SK-N-SH (cell line): ENCODE measurements at regions not wholly inside any gene's neighbourhood (a gene's known extent, or its start where the extent isn't known, plus 50 kb on each side); places are given as distances from the start of the nearest gene placed in this dataset.
A peak's percentile ranks its signal among the peaks of the same experiment; 100 is the strongest.

Source experiments
- CTCF ChIA-PET: fragments of 300-600, 350-600 bp; formaldehyde crosslinking; extraction: SDS; loops from one replicate; lab custom pipeline; 2021; lab: Yijun Ruan, JAX
- POLR2A ChIA-PET: fragments of 350-600 bp; sonication (Branson Sonifier 250); formaldehyde crosslinking; extraction: SDS; loops from one replicate; lab custom pipeline; 2020; ENCODE audit warnings: antibody characterized with exemption, inconsistent platforms; lab: Yijun Ruan, JAX
- DNase-seq: peaks from one replicate; pipeline ENCODE4 v3.0.0; 2012
- H2AFZ ChIP-seq: fragments of 200-600 bp; sonication (generic); 2 replicates; pipeline ENCODE4 v1.8.1; 2016; ENCODE audit warnings: antibody characterized with exemption, mild to moderate bottlenecking, low read depth
- H3F3A ChIP-seq: fragments of 200-600 bp; sonication (generic); replicated peaks from 2 replicates; pipeline ENCODE3; 2016; ENCODE audit warnings: antibody characterized with exemption, mild to moderate bottlenecking; ENCODE audit not compliant: insufficient read depth
- H3K27ac ChIP-seq, 2 experiments: fragments of 200-500 bp in 1 of 2; fragments of 200-600 bp in 1 of 2; sonication (Bioruptor generic) in 1 of 2; sonication (generic), shearing (Covaris generic) in 1 of 2; 2 replicates each; pipeline versions ENCODE4 v1.5.1 to v1.6.1; 2014 to 2016; ENCODE audit warnings: low read depth in 2 of 2, inconsistent platforms in 1 of 2, low read length in 1 of 2, mild to moderate bottlenecking in 1 of 2, mixed read lengths in 1 of 2
- H3K27me3 ChIP-seq: fragments of 200-600 bp; sonication (generic), shearing (Covaris generic); 2 replicates; pipeline ENCODE4 v1.6.1; 2016; ENCODE audit warnings: mixed run types; ENCODE audit not compliant: insufficient read depth
- H3K36me3 ChIP-seq, 2 experiments: fragments of 200-500 bp in 1 of 2; fragments of 200-600 bp in 1 of 2; sonication (Bioruptor generic) in 1 of 2; sonication (generic) in 1 of 2; replicated peaks in 1 of 2; 2 replicates each; pipeline versions ENCODE3 to v1.5.1; 2014 to 2016; ENCODE audit warnings: low read length in 1 of 2, mild to moderate bottlenecking in 1 of 2; ENCODE audit not compliant: insufficient read depth in 2 of 2, control insufficient read depth in 1 of 2
- H3K4me1 ChIP-seq, 2 experiments: fragments of 200-500 bp in 1 of 2; fragments of 200-600 bp in 1 of 2; sonication (Bioruptor generic) in 1 of 2; sonication (generic), shearing (Covaris generic) in 1 of 2; 2 replicates each; pipeline versions ENCODE4 v1.5.1 to v1.6.1; 2014 to 2016; ENCODE audit warnings: low read depth in 1 of 2, low read length in 1 of 2, mixed run types in 1 of 2; ENCODE audit not compliant: insufficient read depth in 2 of 2, control insufficient read depth in 1 of 2
- H3K4me2 ChIP-seq: fragments of 200-600 bp; sonication (generic), shearing (Covaris generic); 2 replicates; pipeline ENCODE4 v1.6.1; 2017; ENCODE audit warnings: mixed run types
- H3K4me3 ChIP-seq, 2 experiments: fragments of 200-500 bp in 1 of 2; fragments of 200-600 bp in 1 of 2; sonication (Bioruptor generic) in 1 of 2; sonication (generic), shearing (Covaris generic) in 1 of 2; 2 replicates each; pipeline versions ENCODE4 v1.5.1 to v1.8.1; 2014 to 2016; ENCODE audit warnings: low read depth in 2 of 2, inconsistent platforms in 1 of 2, low read length in 1 of 2, mild to moderate bottlenecking in 1 of 2, mixed read lengths in 1 of 2, moderate library complexity in 1 of 2
- H3K79me2 ChIP-seq: fragments of 200-600 bp; sonication (generic); 2 replicates; pipeline ENCODE4 v1.8.1; 2017; ENCODE audit warnings: mild to moderate bottlenecking; ENCODE audit not compliant: insufficient read depth
- H3K9ac ChIP-seq: fragments of 200-600 bp; sonication (generic); 2 replicates; pipeline ENCODE4 v1.6.1; 2017; ENCODE audit warnings: mixed run types
- H3K9me2 ChIP-seq: fragments of 200-600 bp; sonication (generic); 2 replicates; pipeline ENCODE4 v1.6.1; 2017; ENCODE audit warnings: mixed run types
- H3K9me3 ChIP-seq: fragments of 200-600 bp; sonication (generic); 2 replicates; pipeline ENCODE4 v1.6.1; 2017; ENCODE audit warnings: mixed run types, mild to moderate bottlenecking, moderate library complexity
- H4K20me1 ChIP-seq: fragments of 200-600 bp; sonication (generic); 2 replicates; pipeline ENCODE4 v1.6.1; 2017; ENCODE audit warnings: mild to moderate bottlenecking, mixed run types; ENCODE audit not compliant: insufficient read depth
- ELF1 ChIP-seq: IDR thresholded peaks from 2 replicates; pipeline ENCODE4 v1.4.0; 2012
- EP300 ChIP-seq, 2 experiments: IDR thresholded peaks; 2 replicates each; pipeline versions ENCODE4 v1.4.0 to v1.6.1; 2012; ENCODE audit warnings: borderline replicate concordance in 1 of 2, low read depth in 1 of 2, low read length in 1 of 2
- FOSL2 ChIP-seq: IDR thresholded peaks from 2 replicates; pipeline ENCODE4 v1.4.0; 2012; ENCODE audit warnings: low read depth, mild to moderate bottlenecking, moderate library complexity, borderline replicate concordance
- FOXM1 ChIP-seq: IDR thresholded peaks from 2 replicates; pipeline ENCODE4 v1.4.0; 2012; ENCODE audit warnings: low read depth, mild to moderate bottlenecking
- GABPA ChIP-seq: IDR thresholded peaks from 2 replicates; pipeline ENCODE4 v1.4.0; 2012; ENCODE audit warnings: low read depth, mild to moderate bottlenecking
- JUND ChIP-seq: IDR thresholded peaks from 2 replicates; pipeline ENCODE4 v1.4.0; 2012
- MAX ChIP-seq: IDR thresholded peaks from 2 replicates; pipeline ENCODE4 v1.4.0; 2012; ENCODE audit warnings: low read depth
- MXI1 ChIP-seq: IDR thresholded peaks from 2 replicates; pipeline ENCODE4 v1.6.1; 2012; ENCODE audit warnings: mild to moderate bottlenecking, low read depth, low read length, improper control_type of control experiment
- RAD21 ChIP-seq: IDR thresholded peaks from 2 replicates; pipeline ENCODE4 v1.6.1; 2012; ENCODE audit warnings: mild to moderate bottlenecking, low read length
- RCOR1 ChIP-seq: fragments of 150-350 bp; IDR thresholded peaks from 2 replicates; pipeline ENCODE4 v1.6.1; 2017; ENCODE audit warnings: antibody characterized with exemption, low read length
- REST ChIP-seq: IDR thresholded peaks from 2 replicates; pipeline ENCODE4 v1.6.1; 2012; ENCODE audit warnings: mild to moderate bottlenecking, low read depth, low read length, moderate library complexity
- RFX5 ChIP-seq: IDR thresholded peaks from 2 replicates; pipeline ENCODE4 v1.6.1; 2012; ENCODE audit warnings: mild to moderate bottlenecking, improper control_type of control experiment, low read length
- RXRA ChIP-seq: IDR thresholded peaks from 2 replicates; pipeline ENCODE4 v1.4.0; 2012; ENCODE audit warnings: low read depth, mild to moderate bottlenecking, borderline replicate concordance
- SIN3A ChIP-seq: IDR thresholded peaks from 2 replicates; pipeline ENCODE4 v1.6.1; 2012; ENCODE audit warnings: low read depth, mild to moderate bottlenecking, low read length, moderate library complexity, borderline replicate concordance
- TAF1 ChIP-seq: IDR thresholded peaks from 2 replicates; pipeline ENCODE4 v1.6.1; 2012; ENCODE audit warnings: low read depth, mild to moderate bottlenecking, low read length, moderate library complexity, borderline replicate concordance
- USF2 ChIP-seq: fragments of 150-350 bp; IDR thresholded peaks from 2 replicates; pipeline ENCODE4 v1.6.1; 2017; ENCODE audit warnings: antibody characterized with exemption, low read length, low read depth, borderline replicate concordance
- YY1 ChIP-seq: IDR thresholded peaks from 2 replicates; pipeline ENCODE4 v1.4.0; 2012; ENCODE audit warnings: low read depth, mild to moderate bottlenecking
- ZBTB33 ChIP-seq: IDR thresholded peaks from 2 replicates; pipeline ENCODE4 v1.4.0; 2012; ENCODE audit warnings: low read depth, borderline replicate concordance
- WGBS: methylation state at CpG from one replicate; pipeline ENCODE4 v1.1.6; 2017; ENCODE audit warnings: low lambda C conversion rate; 5-methylcytosine and 5-hydroxymethylcytosine counted together
- TF ChIP-seq, protein P1 (sequence below): fragments of 150-350 bp; IDR thresholded peaks from 2 replicates; pipeline ENCODE4 v1.6.1; 2016; ENCODE audit warnings: mild to moderate bottlenecking, low read depth, low read length

DNA sequence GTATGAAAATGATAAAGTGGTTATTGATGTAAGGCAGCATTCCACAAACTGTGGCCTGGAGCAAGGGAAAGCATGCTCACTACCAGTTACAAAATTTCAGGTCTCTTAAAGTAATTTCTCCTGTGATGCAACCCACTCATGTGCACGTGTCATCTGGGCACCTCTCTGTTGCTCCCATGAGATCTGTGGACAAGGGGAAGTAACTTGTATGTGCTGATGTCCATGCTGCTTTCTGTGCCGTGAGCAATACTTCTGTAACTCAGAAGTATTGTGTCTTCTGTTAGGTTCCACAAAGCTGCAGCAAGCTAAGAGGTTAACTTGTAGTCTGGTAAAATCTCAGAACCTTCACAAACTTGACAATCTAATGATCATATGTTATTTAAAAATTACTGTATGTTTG is 930.0 kb upstream of the SLITRK6 start:
- Histone ChIP-seq H3K27me3 (no peaks in the 10 kb centered on the region), H3K9me3 (no peaks in the 10 kb centered on the region), H3K4me2 (no peak overlapping the region), H3F3A (no peaks in the 10 kb centered on the region), H3K27ac (peak overlapping the region in 1 of 2 experiments; percentile 69; a peak in 1 of 4 replicates), H4K20me1 (no peaks in the 10 kb centered on the region), H3K4me3 (no peak overlapping the region), H3K9ac (no peak overlapping the region), H3K9me2 (no peaks in the 10 kb centered on the region), H3K4me1 (no peaks in the 10 kb centered on the region; a peak in 1 of 4 replicates), H2AFZ (no peak overlapping the region), H3K79me2 (no peaks in the 10 kb centered on the region), H3K36me3 (no peaks in the 10 kb centered on the region)
- WGBS = 8% methylated on average over 2 of the region's 2 CpGs
- DNase-seq = no peak
- ChIA-PET POLR2A (no interaction called here), CTCF (no interaction called here)
- no peak for TF ChIP-seq RAD21
- no peak for TF ChIP-seq JUND
- TF ChIP-seq RCOR1 = no peak

- no peaks in the 10 kb centered on the region for H3K36me3 ChIP-seq
- DNase-seq = no peak
- H3K9me2 ChIP-seq = no peaks in the 10 kb centered on the region
- H3K27me3 ChIP-seq = no peaks in the 10 kb centered on the region
- no peak overlapping the region for H3K4me3 ChIP-seq
- no peak overlapping the region for H3K4me2 ChIP-seq
- H3F3A ChIP-seq = no peaks in the 10 kb centered on the region
- H4K20me1 ChIP-seq = no peaks in the 10 kb centered on the region
- H3K9me3 ChIP-seq = no peaks in the 10 kb centered on the region
- TF ChIP-seq YY1 (no peak), MAX (no peak), ELF1 (no peak), FOXM1 (no peak), USF2 (no peak), ZBTB33 (no peak), RXRA (no peak), RCOR1 (no peak), SIN3A (no peak), GABPA (no peak), RFX5 (no peak), MXI1 (no peak), EP300 (IDR thresholded peaks at IDR 0.05; ENCODE audit: borderline replicate concordance in 1 of 2, low read depth in 1 of 2, low read length in 1 of 2) (no peak), TAF1 (no peak), REST (no peak), FOSL2 (no peak)
- TF ChIP-seq, protein P1, sequence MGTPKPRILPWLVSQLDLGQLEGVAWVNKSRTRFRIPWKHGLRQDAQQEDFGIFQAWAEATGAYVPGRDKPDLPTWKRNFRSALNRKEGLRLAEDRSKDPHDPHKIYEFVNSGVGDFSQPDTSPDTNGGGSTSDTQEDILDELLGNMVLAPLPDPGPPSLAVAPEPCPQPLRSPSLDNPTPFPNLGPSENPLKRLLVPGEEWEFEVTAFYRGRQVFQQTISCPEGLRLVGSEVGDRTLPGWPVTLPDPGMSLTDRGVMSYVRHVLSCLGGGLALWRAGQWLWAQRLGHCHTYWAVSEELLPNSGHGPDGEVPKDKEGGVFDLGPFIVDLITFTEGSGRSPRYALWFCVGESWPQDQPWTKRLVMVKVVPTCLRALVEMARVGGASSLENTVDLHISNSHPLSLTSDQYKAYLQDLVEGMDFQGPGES = no peak
- H2AFZ ChIP-seq = no peak overlapping the region
- no peak overlapping the region for H3K9ac ChIP-seq
- no peak overlapping the region for H3K27ac ChIP-seq
- H3K4me1 ChIP-seq = no peaks in the 10 kb centered on the region; a peak in 1 of 4 replicates
- CTCF ChIA-PET = interaction anchor here (0.6 kb wide), 1 partner anchor 298 kb away, joined by 3 read pairs; no protein-coding TSS in a partner anchor
- no peaks in the 10 kb centered on the region for H3K79me2 ChIP-seq
- POLR2A ChIA-PET = no interaction called here
- 11% methylated on average over 1 of the region's 1 CpG for WGBS
These were observed 932.8 kb upstream of the SLITRK6 start for GRCh38 chr13:86731987-86732386.
